ENCODE measurements at regions not wholly inside any gene's neighbourhood (a gene's known extent, or its start where the extent isn't known, plus 50 kb on each side); places are given as distances from the start of the nearest gene placed in this dataset.

- no peak for FAIRE-seq
Measured at GRCh38 chr13:38618336-38618735, 68.5 kb upstream of the FREM2 start.

- no peak for FAIRE-seq
Measured at GRCh38 chr13:38618881-38619280, 68.0 kb upstream of the FREM2 start.

- no peak for FAIRE-seq
Measured at GRCh38 chr13:38620876-38621275, 66.0 kb upstream of the FREM2 start.

- FAIRE-seq, result no peak
Measured at GRCh38 chr13:38624822-38625221, 62.1 kb upstream of the FREM2 start.

GRCh38 chr13:38628554-38628953 lies 58.3 kb upstream of the FREM2 start:
- FAIRE-seq, result no peak

- no peak for FAIRE-seq
Measured at GRCh38 chr13:38630780-38631179, 56.1 kb upstream of the FREM2 start.

GRCh38 chr13:38635030-38635429 lies 51.8 kb upstream of the FREM2 start:
- FAIRE-seq, result no peak

- FAIRE-seq, result no peak
Measured at GRCh38 chr13:38636073-38636472, 50.8 kb upstream of the FREM2 start.

GRCh38 chr13:38636761-38637160 lies 50.1 kb upstream of the FREM2 start:
- FAIRE-seq, result peak; percentile 68
